OCI-LY1 (cell line): ENCODE measurements at regions not wholly inside any gene's neighbourhood (a gene's known extent, or its start where the extent isn't known, plus 50 kb on each side); places are given as distances from the start of the nearest gene placed in this dataset.

Experiments used
- H2AFZ ChIP-seq: fragments of 200-600 bp; sonication (generic), shearing (Covaris generic); 2 replicates; pipeline ENCODE4 v1.6.0; 2014; ENCODE audit warnings: antibody characterized with exemption, mild to moderate bottlenecking, low read length
- H3F3A ChIP-seq: fragments of 200-600 bp; sonication (generic), shearing (Covaris generic); 2 replicates; pipeline ENCODE4 v1.6.0; 2014; ENCODE audit warnings: mild to moderate bottlenecking, antibody characterized with exemption, low read length, moderate library complexity; ENCODE audit not compliant: insufficient read depth
- H3K27ac ChIP-seq: fragments of 200-600 bp; sonication (generic); 2 replicates; pipeline ENCODE4 v1.5.1; 2014; ENCODE audit warnings: low read length, mixed run types, mild to moderate bottlenecking, low read depth; ENCODE audit not compliant: poor library complexity, severe bottlenecking
- H3K27me3 ChIP-seq: fragments of 200-600 bp; sonication (generic); 2 replicates; pipeline ENCODE4 v1.6.0; 2014; ENCODE audit warnings: antibody characterized with exemption, mild to moderate bottlenecking, low read length, moderate library complexity; ENCODE audit not compliant: insufficient read depth
- H3K36me3 ChIP-seq: fragments of 200-600 bp; sonication (generic); 2 replicates; pipeline ENCODE4 v1.6.1; 2014; ENCODE audit warnings: mild to moderate bottlenecking, antibody characterized with exemption, low read length, moderate library complexity, mixed read lengths; ENCODE audit not compliant: insufficient read depth
- H3K4me1 ChIP-seq: fragments of 200-600 bp; sonication (generic); 2 replicates; pipeline ENCODE4 v1.5.1; 2014; ENCODE audit warnings: mild to moderate bottlenecking, low read length, moderate library complexity; ENCODE audit not compliant: insufficient read depth, severe bottlenecking
- H3K4me2 ChIP-seq: fragments of 200-600 bp; sonication (generic), shearing (Covaris generic); 2 replicates; pipeline ENCODE4 v1.6.1; 2014; ENCODE audit warnings: low read length
- H3K4me3 ChIP-seq: fragments of 200-600 bp; sonication (generic); 2 replicates; pipeline ENCODE4 v1.5.1; 2014; ENCODE audit warnings: low read length, low read depth, mild to moderate bottlenecking, mixed read lengths; ENCODE audit not compliant: poor library complexity, severe bottlenecking
- H3K79me2 ChIP-seq: fragments of 200-600 bp; shearing (Covaris generic); 2 replicates; pipeline ENCODE4 v1.6.1; 2016; ENCODE audit warnings: mixed run types, low read length, mixed read lengths; ENCODE audit not compliant: insufficient read depth
- H3K9ac ChIP-seq: fragments of 200-600 bp; sonication (generic), shearing (Covaris generic); 2 replicates; pipeline ENCODE4 v1.6.1; 2014; ENCODE audit warnings: mild to moderate bottlenecking, low read length, mixed read lengths
- H3K9me2 ChIP-seq: fragments of 200-600 bp; sonication (generic), shearing (Covaris generic); 2 replicates; pipeline ENCODE4 v1.6.1; 2014; ENCODE audit warnings: low read depth, mild to moderate bottlenecking, low read length, mixed read lengths
- H3K9me3 ChIP-seq: fragments of 200-600 bp; shearing (Covaris generic); 2 replicates; pipeline ENCODE4 v1.6.1; 2014; ENCODE audit warnings: low read length, mixed read lengths
- H4K20me1 ChIP-seq: fragments of 200-600 bp; sonication (generic), shearing (Covaris generic); 2 replicates; pipeline ENCODE4 v1.6.0; 2016; ENCODE audit warnings: mild to moderate bottlenecking, low read length; ENCODE audit not compliant: insufficient read depth
- EZH2 ChIP-seq: fragments of 200-600 bp; sonication (generic), shearing (Covaris generic); IDR thresholded peaks from 2 replicates; pipeline ENCODE4 v1.8.0; 2017; ENCODE audit warnings: borderline replicate concordance, mixed run types, mild to moderate bottlenecking, antibody characterized with exemption, low read length, moderate library complexity, mixed read lengths
- TF ChIP-seq, protein P1 (sequence below): fragments of 200-600 bp; sonication (generic), shearing (Covaris generic); IDR thresholded peaks from 2 replicates; pipeline ENCODE4 v1.5.1; 2017; ENCODE audit warnings: mild to moderate bottlenecking, antibody characterized with exemption, low read length, moderate library complexity, mixed read lengths

DNA sequence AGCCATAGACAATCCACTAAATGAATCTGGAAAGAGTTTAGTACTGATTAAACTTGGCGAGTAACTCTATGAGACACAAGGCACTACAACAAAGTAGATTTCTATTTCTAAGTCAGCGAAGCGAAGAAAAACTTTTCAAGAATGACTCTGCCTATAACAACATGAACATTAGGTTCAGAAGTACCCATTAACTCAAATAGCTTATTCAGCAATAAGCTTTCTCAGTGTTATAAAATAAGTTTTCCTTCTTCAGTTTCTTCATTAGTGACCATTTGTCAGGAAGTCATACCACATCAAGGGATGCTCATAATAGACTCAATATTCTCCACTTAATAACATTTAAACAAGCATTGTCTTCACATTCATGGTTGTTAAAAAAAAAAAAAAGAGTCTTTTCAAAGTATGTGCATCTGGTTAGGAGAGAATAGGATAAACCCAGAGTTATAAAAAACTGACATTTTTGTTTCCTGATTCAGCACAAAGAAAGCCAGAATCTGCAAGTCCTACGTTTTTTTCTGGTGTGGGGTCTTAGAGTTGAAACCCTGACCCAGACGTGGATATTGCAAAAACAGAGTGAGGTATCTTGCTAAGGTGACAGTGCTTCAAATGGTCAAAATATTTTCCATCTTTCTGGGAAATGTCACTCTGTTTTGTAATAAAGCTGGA, 148.2 kb upstream of the PREP start:
- Histone ChIP-seq H3K4me3 (no peak overlapping the region), H3K79me2 (no peaks in the 10 kb centered on the region), H3K4me1 (no peaks in the 10 kb centered on the region), H3K36me3 (no peaks in the 10 kb centered on the region), H3F3A (no peaks in the 10 kb centered on the region), H3K9ac (no peak overlapping the region), H3K4me2 (no peak overlapping the region), H3K9me2 (no peaks in the 10 kb centered on the region), H3K27ac (no peak overlapping the region), H4K20me1 (no peaks in the 10 kb centered on the region), H3K27me3 (no peaks in the 10 kb centered on the region), H2AFZ (no peak overlapping the region), H3K9me3 (no peaks in the 10 kb centered on the region)
- no peak for TF ChIP-seq EZH2
- TF ChIP-seq, protein P1, sequence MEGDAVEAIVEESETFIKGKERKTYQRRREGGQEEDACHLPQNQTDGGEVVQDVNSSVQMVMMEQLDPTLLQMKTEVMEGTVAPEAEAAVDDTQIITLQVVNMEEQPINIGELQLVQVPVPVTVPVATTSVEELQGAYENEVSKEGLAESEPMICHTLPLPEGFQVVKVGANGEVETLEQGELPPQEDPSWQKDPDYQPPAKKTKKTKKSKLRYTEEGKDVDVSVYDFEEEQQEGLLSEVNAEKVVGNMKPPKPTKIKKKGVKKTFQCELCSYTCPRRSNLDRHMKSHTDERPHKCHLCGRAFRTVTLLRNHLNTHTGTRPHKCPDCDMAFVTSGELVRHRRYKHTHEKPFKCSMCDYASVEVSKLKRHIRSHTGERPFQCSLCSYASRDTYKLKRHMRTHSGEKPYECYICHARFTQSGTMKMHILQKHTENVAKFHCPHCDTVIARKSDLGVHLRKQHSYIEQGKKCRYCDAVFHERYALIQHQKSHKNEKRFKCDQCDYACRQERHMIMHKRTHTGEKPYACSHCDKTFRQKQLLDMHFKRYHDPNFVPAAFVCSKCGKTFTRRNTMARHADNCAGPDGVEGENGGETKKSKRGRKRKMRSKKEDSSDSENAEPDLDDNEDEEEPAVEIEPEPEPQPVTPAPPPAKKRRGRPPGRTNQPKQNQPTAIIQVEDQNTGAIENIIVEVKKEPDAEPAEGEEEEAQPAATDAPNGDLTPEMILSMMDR: no peak

DNA sequence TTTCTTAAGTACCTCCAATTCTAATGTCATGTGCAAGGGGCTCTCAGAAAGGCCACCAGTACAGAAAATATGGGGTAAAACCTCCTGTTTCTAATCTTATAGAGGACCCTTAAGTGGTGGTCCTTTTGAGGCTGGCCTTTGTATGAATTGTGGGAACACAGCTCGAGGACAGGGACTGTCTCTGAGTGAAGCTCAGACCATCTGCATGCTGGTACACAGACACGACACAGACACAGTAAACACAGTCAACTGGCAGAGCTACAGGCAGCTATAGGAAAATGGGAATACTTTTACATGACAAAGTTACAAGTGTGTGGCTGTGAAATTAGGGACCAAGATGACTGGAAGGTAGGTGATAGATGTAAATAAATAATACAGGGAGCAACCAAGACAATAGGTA, 143.9 kb upstream of the PREP start:
- Histone ChIP-seq H3K4me1 (no peaks in the 10 kb centered on the region), H3K9me3 (no peaks in the 10 kb centered on the region), H3K79me2 (no peaks in the 10 kb centered on the region), H3K27ac (no peak overlapping the region), H3K9me2 (no peaks in the 10 kb centered on the region), H3K9ac (no peak overlapping the region), H3K4me3 (no peak overlapping the region), H3K4me2 (no peak overlapping the region), H3K27me3 (no peaks in the 10 kb centered on the region), H3K36me3 (no peaks in the 10 kb centered on the region), H3F3A (no peaks in the 10 kb centered on the region), H2AFZ (no peak overlapping the region), H4K20me1 (no peaks in the 10 kb centered on the region)
- TF ChIP-seq, protein P1: no peak
- TF ChIP-seq EZH2: no peak

DNA sequence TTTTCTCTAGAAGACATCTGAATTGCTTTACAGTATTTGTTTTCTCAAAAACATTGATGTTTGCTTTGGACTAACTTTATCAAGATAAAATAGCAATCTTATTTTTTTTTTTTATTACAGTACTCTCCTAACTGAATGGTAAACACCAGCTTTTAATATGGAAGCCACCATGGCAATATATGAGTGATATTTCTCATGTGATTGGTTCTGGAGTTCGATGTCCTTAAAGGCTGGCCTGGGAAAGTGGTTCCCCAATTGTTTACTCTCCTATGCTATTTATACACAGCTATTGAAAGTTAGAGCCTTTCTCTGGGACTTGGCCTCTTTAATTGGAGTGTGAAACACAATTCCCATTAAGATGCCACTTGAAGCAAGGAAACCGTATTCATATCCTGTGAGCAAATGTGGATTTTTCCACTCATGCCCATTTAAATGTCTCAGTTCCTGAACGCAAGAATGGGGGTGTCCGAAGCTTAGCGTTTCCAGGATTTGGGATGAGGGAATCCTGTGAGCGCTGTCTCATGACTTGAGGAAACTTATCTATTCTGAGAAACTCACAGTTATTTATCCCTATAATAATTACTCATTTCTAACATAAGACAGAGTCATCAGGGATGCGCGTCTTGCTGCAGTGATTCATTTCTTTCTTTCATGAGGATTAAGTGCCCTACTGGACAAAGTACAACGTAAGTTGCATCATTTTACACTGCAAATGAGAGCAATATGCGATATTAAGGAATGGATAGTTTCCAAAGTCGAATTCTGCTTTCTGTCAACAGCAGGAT, 143.3 kb upstream of the PREP start:
- Histone ChIP-seq H3K79me2 (no peaks in the 10 kb centered on the region), H3K9me2 (no peaks in the 10 kb centered on the region), H3K36me3 (no peaks in the 10 kb centered on the region), H3K27me3 (no peaks in the 10 kb centered on the region), H3K4me1 (no peaks in the 10 kb centered on the region), H3K4me3 (no peak overlapping the region), H2AFZ (no peak overlapping the region), H3K9me3 (no peaks in the 10 kb centered on the region), H3K9ac (no peak overlapping the region), H3F3A (no peaks in the 10 kb centered on the region), H3K27ac (no peak overlapping the region), H4K20me1 (no peaks in the 10 kb centered on the region), H3K4me2 (no peak overlapping the region)
- TF ChIP-seq, protein P1: no peak
- no peak for TF ChIP-seq EZH2
